RWPE2 (cell line): ENCODE measurements at regions not wholly inside any gene's neighbourhood (a gene's known extent, or its start where the extent isn't known, plus 50 kb on each side); places are given as distances from the start of the nearest gene placed in this dataset.

Experiments
- ATAC-seq: fragments of 200-7000 bp; cut with Tn5 transposase; 3 replicates; pipeline ENCODE4 v1.9.1; 2021; ENCODE audit warnings: low read depth
- DNase-seq: peaks from one replicate; pipeline ENCODE4 v3.0.0-alpha.2; 2020; ENCODE audit warnings: low spot score
- H3K27ac ChIP-seq: fragments of 450-650 bp; 2 replicates; pipeline ENCODE4 v1.5.1; 2017; ENCODE audit warnings: mild to moderate bottlenecking; ENCODE audit not compliant: poor library complexity, severe bottlenecking
- H3K27me3 ChIP-seq: fragments of 250-450 bp; sonication (Bioruptor Pico); 2 replicates; pipeline ENCODE4 v1.5.1; 2021; ENCODE audit warnings: mild to moderate bottlenecking, moderate library complexity; ENCODE audit not compliant: insufficient read depth, poor library complexity, severe bottlenecking
- H3K36me3 ChIP-seq: fragments of 250-450 bp; sonication (Bioruptor Pico); 2 replicates; pipeline ENCODE4 v1.5.1; 2020; ENCODE audit warnings: low read depth, mild to moderate bottlenecking, moderate library complexity
- H3K4me1 ChIP-seq: fragments of 250-450 bp; sonication (Bioruptor Pico); 2 replicates; pipeline ENCODE4 v1.5.1; 2021; ENCODE audit warnings: mild to moderate bottlenecking, moderate library complexity; ENCODE audit not compliant: insufficient read depth, poor library complexity, severe bottlenecking
- H3K4me3 ChIP-seq: fragments of 250-450 bp; sonication (Bioruptor Pico); 2 replicates; pipeline ENCODE4 v1.5.1; 2021; ENCODE audit warnings: mild to moderate bottlenecking, moderate library complexity; ENCODE audit not compliant: severe bottlenecking
- H3K9me3 ChIP-seq: fragments of 250-450 bp; sonication (Bioruptor Pico); 2 replicates; pipeline ENCODE4 v1.5.1; 2021; ENCODE audit warnings: mild to moderate bottlenecking, moderate library complexity; ENCODE audit not compliant: severe bottlenecking
- CTCF ChIP-seq: fragments of 450-650 bp; IDR thresholded peaks from one replicate; pipeline ENCODE4 v1.5.1; 2017; ENCODE audit warnings: mild to moderate bottlenecking, moderate library complexity; ENCODE audit not compliant: poor library complexity, severe bottlenecking

GRCh38 chr12:118714051-118714460 lies 267.3 kb upstream of the SRRM4 start:
- Histone ChIP-seq H3K27ac (no peak overlapping the region), H3K9me3 (no peaks in the 10 kb centered on the region), H3K4me3 (no peak overlapping the region), H3K27me3 (no peaks in the 10 kb centered on the region), H3K36me3 (no peaks in the 10 kb centered on the region), H3K4me1 (no peaks in the 10 kb centered on the region)
- TF ChIP-seq CTCF: peak; percentile 43
- no peak for ATAC-seq
- DNase-seq: no peak

- H3K9me3 ChIP-seq: no peaks in the 10 kb centered on the region
- H3K36me3 ChIP-seq: no peaks in the 10 kb centered on the region
- DNase-seq: no peak
- no peaks in the 10 kb centered on the region for H3K4me1 ChIP-seq
- TF ChIP-seq CTCF: no peak
- H3K27ac ChIP-seq: no peak overlapping the region
- no peaks in the 10 kb centered on the region for H3K27me3 ChIP-seq
- no peak overlapping the region for H3K4me3 ChIP-seq
- no peak for ATAC-seq
Observed at GRCh38 chr12:118714500-118714899, 266.8 kb upstream of the SRRM4 start.

DNA sequence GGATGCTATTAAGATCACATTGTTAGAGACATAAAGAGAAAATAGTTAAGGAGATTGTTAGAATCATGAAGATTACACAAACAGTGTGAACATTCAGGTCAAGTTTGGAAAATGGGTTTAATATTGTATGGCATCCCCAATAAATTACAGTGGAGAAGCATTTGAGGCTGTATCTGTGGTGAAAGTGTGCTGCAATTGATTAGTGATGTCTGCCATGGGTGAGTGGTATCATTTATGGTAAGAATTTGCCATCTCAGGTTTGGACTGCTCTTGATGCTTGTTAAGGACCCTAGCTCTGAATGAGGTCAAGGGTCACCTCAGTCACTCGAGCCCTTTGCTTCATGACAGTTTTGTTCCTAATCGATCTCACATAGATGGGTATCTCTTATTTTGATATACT lies 265.7 kb upstream of the SRRM4 start:
- TF ChIP-seq CTCF: no peak
- Histone ChIP-seq H3K27ac (no peak overlapping the region), H3K9me3 (no peaks in the 10 kb centered on the region), H3K4me3 (no peak overlapping the region), H3K4me1 (no peaks in the 10 kb centered on the region), H3K27me3 (no peaks in the 10 kb centered on the region), H3K36me3 (no peaks in the 10 kb centered on the region)
- no peak for ATAC-seq
- no peak for DNase-seq

GRCh38 chr12:118727196-118727978 lies 254.0 kb upstream of the SRRM4 start:
- Histone ChIP-seq H3K36me3 (no peaks in the 10 kb centered on the region), H3K9me3 (no peaks in the 10 kb centered on the region), H3K27ac (no peak overlapping the region), H3K4me3 (no peak overlapping the region), H3K27me3 (no peaks in the 10 kb centered on the region), H3K4me1 (no peaks in the 10 kb centered on the region)
- ATAC-seq: no peak
- TF ChIP-seq CTCF: no peak
- DNase-seq: no peak

DNA sequence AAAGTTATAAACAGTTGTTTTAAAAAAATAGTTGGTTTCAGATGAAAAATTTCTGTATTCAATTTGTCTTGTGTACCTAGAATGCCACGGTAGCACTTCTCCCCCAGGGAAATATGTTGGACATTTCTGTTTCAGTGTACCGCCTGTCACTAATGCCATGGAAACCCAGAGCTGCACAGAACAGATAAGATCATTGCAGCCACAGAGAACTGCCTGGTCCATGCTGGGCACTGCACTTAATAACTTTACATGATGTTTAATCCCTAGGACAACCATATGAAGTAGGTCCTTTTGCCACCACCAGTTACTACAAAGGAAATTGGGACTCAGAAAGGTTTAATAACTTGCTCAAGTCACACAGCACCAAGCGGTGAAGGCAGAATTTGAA lies 253.4 kb upstream of the SRRM4 start:
- Histone ChIP-seq H3K4me3 (no peak overlapping the region), H3K27ac (no peak overlapping the region), H3K9me3 (no peaks in the 10 kb centered on the region), H3K4me1 (no peaks in the 10 kb centered on the region), H3K27me3 (no peaks in the 10 kb centered on the region), H3K36me3 (no peaks in the 10 kb centered on the region)
- ATAC-seq (no peak), DNase-seq (no peak)
- TF ChIP-seq CTCF: no peak
